G401 (cell line): ENCODE measurements at regions not wholly inside any gene's neighbourhood (a gene's known extent, or its start where the extent isn't known, plus 50 kb on each side); places are given as distances from the start of the nearest gene placed in this dataset.
A peak's percentile ranks its signal among the peaks of the same experiment; 100 is the strongest.

ENCODE experiments used
- DNase-seq: peaks from one replicate; pipeline ENCODE4 v3.0.0-alpha.2; 2015; ENCODE audit warnings: low spot score
- in situ Hi-C: cut with HindIII; loops from 2 replicates; pipeline ENCODE4 v1.10.0; 2016; ENCODE audit warnings: low sequenced_read_pairs, mixed read lengths

DNA sequence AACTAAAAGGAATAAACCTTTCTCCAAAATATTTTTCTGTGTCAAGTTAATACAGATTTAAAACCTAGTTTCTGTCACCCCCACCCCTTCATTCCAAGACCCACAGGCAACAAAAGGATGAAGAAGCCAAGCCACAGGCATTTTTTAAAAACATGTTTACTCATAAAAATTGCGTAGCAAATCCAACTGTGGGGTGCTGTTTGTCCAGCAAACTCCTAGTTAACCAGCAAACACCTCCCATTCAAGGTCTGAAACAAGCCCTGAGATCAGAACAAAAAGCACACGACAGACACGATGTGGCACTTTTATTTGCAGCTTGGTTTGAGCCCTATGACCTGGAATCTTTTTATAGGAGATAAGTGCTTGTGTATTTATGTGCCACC, 149.9 kb upstream of the CAMK1G start:
- in situ Hi-C loops, result no loop called here
- DNase-seq, result no peak

DNA sequence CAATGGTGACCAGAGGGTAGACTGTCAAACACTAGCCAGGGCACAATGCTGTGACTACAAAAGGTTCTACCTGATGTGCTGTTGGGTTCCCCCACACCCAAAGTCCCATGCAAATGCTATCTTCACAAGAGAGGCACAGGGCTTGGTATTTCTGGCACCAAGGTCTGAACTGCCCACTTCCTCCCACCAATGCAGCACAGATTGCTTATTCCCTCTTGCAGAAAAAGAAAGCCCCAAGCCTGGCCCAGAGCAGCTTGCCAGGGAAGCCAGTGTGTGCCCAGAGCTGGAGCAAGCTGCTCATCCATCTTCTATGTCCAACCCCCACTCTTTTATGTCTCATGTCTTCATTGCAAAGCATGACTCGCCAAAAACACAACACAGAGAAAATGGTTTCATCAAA, 149.4 kb upstream of the CAMK1G start:
- DNase-seq, result peak; percentile 93
- in situ Hi-C loops, result no loop called here

DNA sequence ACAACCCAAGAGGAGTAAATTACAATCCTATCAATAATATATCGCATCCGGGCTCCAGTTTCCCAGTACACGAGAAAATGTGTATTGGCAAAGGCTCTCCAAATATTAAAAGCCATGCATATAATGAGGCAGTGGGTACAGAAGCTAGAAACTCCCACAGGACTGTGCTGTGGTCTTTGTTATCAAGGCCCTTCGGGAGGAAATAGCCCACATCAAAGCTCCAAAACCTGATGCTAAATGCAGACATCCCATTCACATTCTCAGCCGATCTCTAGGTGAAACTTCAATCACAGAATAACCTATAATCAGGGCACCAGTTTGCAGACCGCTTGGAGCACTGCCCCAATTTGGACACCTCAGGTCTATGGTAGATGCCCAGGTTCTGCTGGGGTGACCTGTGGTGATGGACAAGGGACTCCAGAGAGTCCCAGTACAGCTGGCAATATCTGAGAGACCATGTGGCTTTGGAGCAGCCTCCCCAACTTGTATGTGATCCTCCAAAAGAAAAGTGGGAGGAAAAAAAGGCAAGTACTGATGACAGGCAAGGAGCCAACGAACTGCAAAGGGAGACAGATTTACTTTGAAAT, 148.8 kb upstream of the CAMK1G start:
- in situ Hi-C loops, result no loop called here
- DNase-seq, result peak; percentile 34

DNA sequence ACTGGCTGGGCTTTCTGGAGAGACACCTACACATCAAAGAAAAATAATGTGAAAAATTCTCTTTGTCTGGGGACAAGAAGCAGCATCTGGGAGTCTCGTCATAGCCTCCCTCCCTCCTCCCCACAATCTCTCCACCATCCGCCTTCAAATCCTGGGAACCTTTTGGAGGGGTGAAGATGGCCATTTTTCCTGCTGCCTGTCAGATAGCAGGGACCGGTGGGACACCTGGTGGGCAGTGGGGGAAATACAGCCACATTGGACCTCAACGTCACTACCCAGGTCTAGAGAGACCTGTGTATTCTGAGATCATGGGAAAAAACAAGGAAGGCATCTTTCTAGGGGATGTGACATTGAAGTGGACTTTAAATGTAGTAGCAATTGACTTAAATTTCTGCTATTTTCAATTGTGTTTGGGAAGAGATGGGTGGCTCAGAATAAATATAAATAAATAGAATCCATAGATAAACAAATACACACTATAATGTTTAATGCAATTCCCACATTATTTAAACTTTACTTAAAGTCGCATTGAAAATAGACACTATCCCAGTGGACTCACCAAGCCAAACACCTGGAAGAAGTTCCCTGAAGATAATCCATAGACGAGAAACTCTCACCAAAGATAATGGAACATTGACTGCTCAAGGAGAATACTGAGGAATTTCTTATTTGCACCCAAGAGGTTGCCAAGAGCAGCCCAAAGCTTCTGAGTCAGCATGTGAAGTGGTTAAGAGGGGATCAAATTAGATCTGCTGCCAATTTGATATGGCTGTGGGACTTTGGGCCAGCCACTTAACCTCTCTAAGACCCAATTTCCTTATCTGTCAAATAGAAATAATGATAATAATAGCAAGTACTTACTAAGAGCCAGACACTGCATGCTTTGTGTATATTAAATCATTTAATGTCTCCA, 147.6 kb upstream of the CAMK1G start:
- in situ Hi-C loops, result no loop called here
- DNase-seq, result peak; percentile 86

DNA sequence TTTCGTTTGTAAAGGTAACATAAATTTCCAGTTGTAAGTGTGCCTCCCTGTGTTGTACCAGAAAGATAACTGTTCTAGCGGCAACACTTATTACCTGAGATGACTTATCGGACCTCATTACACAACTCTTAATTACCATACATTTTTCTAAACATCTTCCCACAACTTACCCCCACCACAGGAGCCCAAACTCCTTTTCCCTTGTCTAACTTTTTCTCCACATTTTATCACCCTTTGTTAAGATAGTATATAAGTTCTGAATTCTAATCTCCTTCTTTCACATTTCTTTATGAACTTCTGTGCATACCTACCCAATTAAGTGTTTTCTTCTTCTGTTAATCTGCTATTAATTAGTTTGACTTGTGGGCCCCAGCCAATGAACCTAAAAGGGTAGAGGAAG, 143.7 kb upstream of the CAMK1G start:
- no peak for DNase-seq
- in situ Hi-C loops, result no loop called here

DNA sequence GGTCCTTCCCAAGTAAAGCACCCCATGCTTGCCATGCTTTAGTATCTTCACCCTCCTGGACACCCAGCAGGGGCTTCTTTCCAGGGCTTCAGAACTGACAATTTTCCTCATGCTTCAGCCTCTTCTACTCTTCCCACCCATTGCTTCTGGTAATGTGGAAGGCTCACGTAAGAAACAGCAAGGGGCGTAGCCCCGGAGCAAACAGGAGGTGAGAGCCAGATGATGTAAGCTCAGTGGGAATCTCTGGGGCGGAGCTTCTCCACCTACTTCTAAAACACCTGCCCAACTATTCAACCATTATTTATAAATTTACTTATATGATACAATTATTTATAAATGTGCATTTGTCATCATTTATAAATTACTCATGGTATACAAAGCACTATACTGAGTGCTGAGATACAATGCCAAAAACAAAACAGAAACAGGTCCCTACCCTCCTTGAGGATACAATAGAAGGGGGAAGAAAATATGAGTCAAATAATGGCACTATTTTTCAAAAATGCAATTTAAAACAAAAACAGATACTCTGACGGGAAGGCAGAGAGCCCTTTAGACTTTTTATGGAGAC, 140.1 kb upstream of the CAMK1G start:
- no peak for DNase-seq
- in situ Hi-C loops, result no loop called here

DNA sequence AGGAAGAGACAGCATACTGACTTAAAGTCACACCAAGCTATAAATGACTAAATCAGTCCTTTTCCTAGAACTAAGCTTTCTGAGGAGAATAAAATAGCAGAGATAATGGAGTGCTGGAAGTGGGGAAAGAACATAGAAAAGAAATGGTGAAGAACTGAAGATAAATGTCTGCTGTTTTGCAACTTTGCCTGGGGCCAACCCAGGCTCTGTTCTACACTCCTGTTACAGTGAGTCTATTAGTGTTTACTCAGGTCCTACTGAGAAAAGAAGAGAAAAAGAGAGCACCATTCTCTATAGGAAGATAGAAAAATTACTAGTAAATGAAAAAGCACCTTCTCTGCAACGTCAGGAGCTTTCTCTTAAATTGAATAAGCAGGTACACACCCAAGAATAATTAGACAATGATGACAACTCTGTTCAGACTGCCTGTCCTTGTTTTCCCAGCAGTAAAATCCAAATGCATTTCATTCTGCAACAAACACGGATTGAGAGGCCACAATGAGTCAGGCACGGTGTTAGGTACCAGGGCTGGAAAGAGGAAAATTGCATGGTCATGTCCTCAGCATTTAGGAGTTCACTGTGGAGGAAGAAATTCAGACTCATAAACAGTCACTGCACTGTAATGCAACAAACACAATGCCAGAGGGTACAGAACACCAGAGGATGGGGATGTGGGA, 139.4 kb upstream of the CAMK1G start:
- in situ Hi-C loops, result no loop called here
- DNase-seq, result no peak

DNA sequence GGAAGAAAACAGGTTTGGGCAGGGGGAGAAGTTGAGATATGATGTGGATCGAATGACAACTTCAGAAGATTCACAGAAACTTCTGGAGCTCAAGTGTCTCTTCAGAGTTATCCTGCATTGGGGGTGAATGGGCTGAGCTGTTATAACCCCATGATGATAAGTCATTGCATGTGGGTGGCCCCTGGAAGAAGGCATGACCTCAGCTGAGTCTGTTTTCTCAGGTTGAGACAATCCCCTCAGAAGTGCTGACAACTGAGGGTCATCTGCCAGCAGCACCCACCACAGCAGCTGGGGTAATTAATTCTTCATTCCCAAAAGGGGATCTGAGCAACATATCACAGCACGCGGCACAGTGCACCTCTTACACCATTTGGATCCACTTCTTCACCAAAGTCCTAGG, 138.6 kb upstream of the CAMK1G start:
- no peak for DNase-seq
- in situ Hi-C loops, result no loop called here

DNA sequence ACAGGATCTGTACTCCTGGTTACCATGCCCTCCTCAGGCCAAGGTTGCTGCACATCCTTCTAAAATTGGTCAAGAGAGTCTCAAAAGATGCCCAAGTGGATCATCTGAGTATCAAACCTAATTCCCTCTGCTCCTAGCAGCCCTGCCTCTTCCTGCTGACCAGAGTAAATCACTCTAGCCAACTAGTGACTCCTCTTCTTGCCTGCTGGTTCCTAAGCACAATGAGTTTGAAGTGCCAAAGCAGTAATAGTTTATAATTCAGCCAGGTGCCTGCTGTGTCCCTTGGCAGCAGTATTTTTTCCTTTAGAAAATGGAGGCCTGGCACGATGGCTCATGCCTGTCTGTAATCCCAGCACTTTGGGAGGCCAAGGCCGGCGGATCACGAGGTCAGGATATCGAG, 137.9 kb upstream of the CAMK1G start:
- in situ Hi-C loops, result no loop called here
- DNase-seq, result peak; percentile 78

DNA sequence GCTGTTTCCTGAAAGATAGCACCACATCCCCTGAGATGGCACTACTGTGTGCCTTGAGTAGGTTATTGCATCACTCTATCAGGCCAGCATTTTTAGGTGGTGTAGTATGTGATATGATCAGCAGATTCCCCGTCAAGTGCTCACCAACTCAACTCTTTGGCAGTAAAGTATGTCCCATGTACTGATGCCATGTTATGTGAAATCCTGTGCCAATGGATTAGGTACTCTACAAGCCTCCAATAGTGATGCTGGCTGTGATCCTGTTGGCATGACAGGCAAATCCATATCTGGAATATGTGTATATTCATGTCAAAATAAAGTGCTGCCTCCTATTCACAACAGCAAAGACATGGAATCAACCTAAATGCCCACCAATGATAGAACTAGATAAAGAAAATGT, 137.2 kb upstream of the CAMK1G start:
- in situ Hi-C loops, result no loop called here
- DNase-seq, result no peak

DNA sequence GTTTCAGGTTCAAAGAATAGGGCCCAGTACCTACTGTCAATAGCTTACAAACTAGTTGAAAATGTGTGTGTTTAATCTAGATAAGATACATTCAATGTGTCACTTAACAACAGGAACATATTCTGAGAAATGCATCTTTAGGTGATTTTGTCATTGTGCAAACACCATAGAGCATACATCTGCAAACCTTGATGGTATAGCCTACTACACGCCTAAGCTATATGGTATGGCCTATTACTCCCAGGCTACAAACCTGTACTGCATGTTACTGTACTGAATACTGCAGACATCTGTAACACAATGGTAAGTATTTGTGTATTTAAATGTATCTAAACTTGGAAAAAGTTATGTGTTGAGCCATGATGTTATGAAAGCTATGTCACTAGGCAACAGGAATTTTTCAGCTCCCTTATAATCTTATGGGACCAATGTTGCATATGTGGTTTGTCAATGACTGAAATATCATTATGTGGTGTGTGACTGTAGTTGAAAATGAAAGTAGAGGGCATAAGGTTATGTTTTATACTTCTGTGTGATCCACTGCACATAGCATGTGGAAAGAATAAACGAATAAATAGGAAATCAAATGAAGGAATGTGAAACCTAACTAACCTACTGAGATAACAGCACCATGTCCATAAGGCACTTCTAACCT, 129.0 kb upstream of the CAMK1G start:
- DNase-seq, result no peak
- in situ Hi-C loops, result no loop called here

DNA sequence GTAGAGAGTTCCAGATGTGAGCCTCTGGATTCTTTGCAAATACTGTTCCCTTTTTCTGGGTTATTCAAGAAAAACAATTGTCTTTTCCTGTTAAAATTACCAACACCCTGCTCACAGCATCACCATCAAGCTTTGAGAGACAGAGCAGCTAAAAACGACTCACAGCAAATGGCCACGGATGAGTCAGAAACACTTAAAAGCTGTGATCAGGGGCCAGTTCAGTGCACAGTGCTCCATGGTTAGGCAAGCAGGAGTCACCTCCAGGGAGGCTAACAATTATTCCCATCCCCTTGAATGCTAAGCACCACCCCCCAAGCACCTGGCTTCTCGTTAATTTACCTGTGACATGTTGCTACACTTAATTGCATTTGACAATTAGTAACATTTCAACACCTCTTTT, 128.4 kb upstream of the CAMK1G start:
- no peak for DNase-seq
- in situ Hi-C loops, result no loop called here

DNA sequence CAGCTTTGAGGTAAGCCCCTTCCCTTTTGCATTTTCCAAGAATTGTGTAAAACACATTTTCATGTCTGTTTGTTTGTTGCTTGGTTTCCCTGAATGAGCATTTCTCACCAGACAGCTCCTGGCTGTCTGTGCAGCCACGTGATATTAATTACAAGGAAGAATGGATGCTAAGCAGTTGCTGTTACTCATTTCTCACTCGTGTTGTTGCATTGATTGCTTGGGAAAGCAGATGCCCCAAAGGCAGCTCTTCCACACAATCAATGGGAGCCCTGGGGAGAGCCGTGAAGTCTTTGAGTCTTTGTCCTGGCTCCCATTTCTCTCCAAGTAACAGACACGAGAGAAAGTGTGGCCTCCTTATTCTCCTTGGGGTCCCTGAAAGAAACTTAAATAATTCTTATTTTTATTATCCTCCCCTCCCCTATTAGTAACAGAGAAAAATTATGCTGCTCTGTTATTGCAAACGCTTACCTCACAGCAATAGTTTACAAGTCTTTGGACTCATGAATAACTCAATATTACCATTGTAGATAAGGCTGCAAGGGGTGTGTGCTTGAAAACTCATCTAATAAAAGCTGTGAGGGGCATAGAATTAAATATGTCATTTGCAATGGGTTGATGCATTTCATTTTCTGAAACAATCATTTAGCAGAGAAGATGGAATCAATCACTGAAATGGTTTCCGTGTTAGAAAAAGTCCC, 127.7 kb upstream of the CAMK1G start:
- in situ Hi-C loops, result no loop called here
- no peak for DNase-seq

DNA sequence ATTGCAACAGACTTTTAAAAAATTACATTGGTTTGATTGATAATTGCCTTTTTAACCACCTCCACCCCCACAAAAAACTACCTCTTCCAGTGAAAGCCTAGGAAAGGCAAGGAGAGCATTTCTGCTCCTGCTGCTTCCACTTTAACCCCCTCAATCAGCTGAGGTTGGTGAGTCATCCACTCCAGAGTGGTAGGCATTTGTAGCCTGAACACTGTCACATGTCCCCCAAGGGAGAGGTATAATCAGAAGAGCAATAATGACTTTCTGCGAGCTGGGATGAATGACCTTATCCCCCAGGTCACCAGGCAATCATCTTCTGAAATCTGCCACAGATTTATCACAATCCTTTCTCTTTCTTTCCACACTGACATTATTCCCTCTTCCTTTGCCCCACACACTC, 126.6 kb upstream of the CAMK1G start:
- in situ Hi-C loops, result no loop called here
- no peak for DNase-seq

DNA sequence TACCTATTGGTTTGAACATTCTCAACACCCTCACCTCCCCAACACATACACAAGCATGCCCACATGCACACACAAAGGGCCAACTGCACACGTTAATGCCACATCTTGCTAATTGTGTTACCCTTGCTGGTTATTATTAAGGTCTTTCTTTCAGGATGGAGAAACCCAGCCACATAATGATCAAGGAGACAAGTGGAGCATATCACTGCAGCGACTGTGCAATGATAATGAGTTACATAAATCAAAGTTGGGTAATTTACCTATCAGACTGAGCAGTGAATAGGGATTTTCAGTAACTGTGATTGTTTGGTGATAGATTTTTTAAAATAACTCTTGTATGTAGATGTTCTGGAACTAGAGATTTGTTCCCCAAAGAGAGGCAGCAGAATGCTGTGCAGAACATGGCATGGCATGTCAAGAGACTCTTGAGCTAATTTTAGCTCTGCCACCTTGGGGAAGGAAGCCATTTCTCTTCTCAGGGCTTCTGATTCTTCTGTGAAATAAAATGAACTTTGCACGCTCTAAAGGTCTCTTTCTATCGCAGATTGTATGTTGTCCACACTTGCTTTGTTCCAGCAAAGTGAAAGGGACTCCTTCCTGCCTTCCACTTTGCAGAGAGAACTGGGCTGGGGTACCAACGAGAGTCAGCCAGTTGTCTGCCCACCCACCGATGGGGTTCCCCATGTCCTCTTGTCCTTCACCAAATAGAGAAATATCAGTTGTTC, 126.0 kb upstream of the CAMK1G start:
- in situ Hi-C loops, result no loop called here
- DNase-seq, result no peak

DNA sequence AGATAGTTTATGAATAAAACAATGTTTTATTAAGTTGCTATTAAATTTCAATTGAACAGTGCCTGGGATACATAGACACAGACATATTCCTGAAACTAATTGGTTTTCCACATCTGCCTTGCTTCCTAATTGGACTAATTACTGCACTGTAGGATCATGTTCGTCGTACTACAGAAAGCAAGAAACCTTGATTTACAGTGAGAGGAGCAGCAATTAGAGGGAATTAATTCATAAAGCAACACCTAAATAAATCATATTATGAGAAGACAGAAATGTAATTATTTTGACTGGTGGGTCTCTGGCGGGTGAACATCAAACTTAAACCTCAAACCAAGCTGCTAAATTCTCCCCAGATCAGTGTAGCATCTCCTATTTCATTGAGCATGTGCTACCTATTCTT, 124.6 kb upstream of the CAMK1G start:
- in situ Hi-C loops, result no loop called here
- DNase-seq, result no peak

DNA sequence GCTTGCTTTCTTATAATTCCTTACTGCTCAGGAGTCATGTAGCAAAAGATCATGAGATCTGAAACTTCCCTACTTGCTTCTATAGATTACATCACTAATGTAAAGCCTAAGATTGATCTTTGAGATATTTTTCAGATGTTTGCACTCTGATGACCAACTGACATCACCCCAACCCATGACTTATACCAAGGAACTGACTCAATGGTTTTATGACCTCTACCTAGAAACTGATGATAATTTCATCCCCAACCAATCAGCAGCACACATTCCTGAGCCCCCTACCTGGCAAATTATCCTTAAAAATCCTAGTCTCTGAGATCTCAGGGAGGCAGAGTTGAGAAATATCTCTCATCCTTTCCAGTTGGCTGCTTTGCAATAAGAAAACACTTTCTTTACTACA, 122.3 kb upstream of the CAMK1G start:
- DNase-seq, result no peak
- in situ Hi-C loops, result no loop called here

DNA sequence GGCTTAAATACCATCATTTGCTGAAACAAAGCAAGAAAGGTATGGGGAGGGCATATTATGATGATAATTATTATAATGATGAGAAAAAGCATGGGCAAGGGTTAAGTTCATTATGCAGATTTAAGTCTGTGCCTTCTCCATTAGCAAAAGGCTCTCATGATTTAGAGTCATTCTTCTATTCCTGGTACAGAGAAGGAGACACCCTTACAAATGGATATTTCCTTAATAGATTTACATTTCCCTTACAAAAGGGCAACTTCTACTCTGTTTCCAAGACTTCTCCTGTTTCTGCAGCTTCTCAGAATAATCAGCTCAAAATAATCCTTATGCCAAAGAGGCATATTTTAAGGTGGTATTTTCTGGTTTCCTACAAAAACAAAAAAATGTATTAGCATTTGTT, 121.1 kb upstream of the CAMK1G start:
- in situ Hi-C loops, result no loop called here

DNA sequence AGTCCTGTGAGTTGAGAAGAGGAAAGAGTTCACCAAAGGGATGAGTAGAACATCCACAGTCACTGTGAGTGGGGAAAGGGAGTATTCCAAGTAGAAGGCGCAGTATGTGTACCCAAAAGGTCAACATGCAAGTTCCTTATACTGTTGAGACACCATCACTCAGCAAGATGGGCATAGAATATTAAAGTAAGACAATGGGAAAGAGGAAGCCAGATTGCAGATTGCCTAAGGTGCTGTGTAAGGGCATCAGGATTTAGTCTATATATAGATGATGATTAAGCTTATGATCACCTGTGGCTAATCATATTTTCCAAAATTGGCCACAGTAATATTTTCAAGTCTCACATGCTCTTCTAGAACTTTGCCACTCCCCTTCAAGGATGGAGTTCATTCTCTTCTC, 120.1 kb upstream of the CAMK1G start:
- no peak for DNase-seq
- in situ Hi-C loops, result no loop called here

More for the DNA sequence above, 121.1 kb upstream of the CAMK1G start:
- DNase-seq, result no peak
